Liver (tissue), 8 donors: ENCODE measurements at regions not wholly inside any gene's neighbourhood (a gene's known extent, or its start where the extent isn't known, plus 50 kb on each side); places are given as distances from the start of the nearest gene placed in this dataset.

ENCODE experiments used
- DNase-seq: peaks from one replicate; pipeline ENCODE4 v3.0.0-alpha.2; 2017; ENCODE audit warnings: low spot score
- H3K27ac ChIP-seq, 2 donors: one replicate each; pipeline ENCODE4 v1.7.0; 2013; ENCODE audit warnings: inconsistent platforms in 2 of 2, low read length in 2 of 2, control low read depth in 1 of 2, low read depth in 1 of 2, mild to moderate bottlenecking in 1 of 2
- H3K27me3 ChIP-seq, 4 donors: one replicate each; pipeline versions ENCODE4 v1.6.1 to v1.7.0; 2013; ENCODE audit warnings: low read length in 3 of 4, inconsistent platforms in 1 of 4, mild to moderate bottlenecking in 1 of 4, moderate library complexity in 1 of 4; ENCODE audit not compliant: control insufficient read depth in 4 of 4, insufficient read depth in 4 of 4
- H3K36me3 ChIP-seq, 4 donors: one replicate each; pipeline versions ENCODE4 v1.6.1 to v1.7.0; 2013; ENCODE audit warnings: low read length in 3 of 4, mild to moderate bottlenecking in 3 of 4, low read depth in 1 of 4, moderate library complexity in 1 of 4; ENCODE audit not compliant: control insufficient read depth in 4 of 4, insufficient read depth in 3 of 4
- H3K4me1 ChIP-seq, 4 donors: one replicate each; pipeline versions ENCODE4 v1.6.1 to v1.7.0; 2013; ENCODE audit warnings: low read length in 3 of 4, mild to moderate bottlenecking in 3 of 4, moderate library complexity in 1 of 4; ENCODE audit not compliant: control insufficient read depth in 4 of 4, insufficient read depth in 4 of 4
- H3K4me3 ChIP-seq, 3 donors: one replicate each; pipeline versions ENCODE4 v1.6.1 to v1.7.0; 2013; ENCODE audit warnings: low read length in 3 of 3, control low read depth in 1 of 3, low read depth in 1 of 3, mild to moderate bottlenecking in 1 of 3
- H3K9ac ChIP-seq, 2 donors: one replicate each; pipeline ENCODE4 v1.7.0; 2013; ENCODE audit warnings: low read length in 2 of 2, mild to moderate bottlenecking in 2 of 2, moderate library complexity in 2 of 2, control low read depth in 1 of 2, low read depth in 1 of 2
- H3K9me3 ChIP-seq, 4 donors: one replicate each; pipeline versions ENCODE4 v1.6.1 to v1.7.0; 2013; ENCODE audit warnings: low read length in 3 of 4; ENCODE audit not compliant: control insufficient read depth in 4 of 4
- ATF3 ChIP-seq: IDR thresholded peaks from 2 replicates; pipeline ENCODE4 v1.6.1; 2016; ENCODE audit warnings: antibody characterized with exemption
- EGR1 ChIP-seq, 2 donors: IDR thresholded peaks; 2 replicates each; pipeline ENCODE4 v1.6.1; 2016 to 2018; ENCODE audit warnings: antibody characterized with exemption in 2 of 2, low read depth in 2 of 2
- FOXA1 ChIP-seq: IDR thresholded peaks from 2 replicates; pipeline ENCODE4 v1.6.1; 2016; ENCODE audit warnings: antibody characterized with exemption
- FOXA2 ChIP-seq: IDR thresholded peaks from 2 replicates; pipeline ENCODE4 v1.6.1; 2016; ENCODE audit warnings: antibody characterized with exemption
- GABPA ChIP-seq, 2 donors: IDR thresholded peaks in 1 of 2; conservative IDR thresholded peaks in 1 of 2; 2 replicates each; pipeline ENCODE4 v1.6.1; 2016; ENCODE audit warnings: antibody characterized with exemption in 2 of 2, mild to moderate bottlenecking in 1 of 2, moderate library complexity in 1 of 2
- HNF4A ChIP-seq, 2 donors: conservative IDR thresholded peaks; 2 replicates each; pipeline ENCODE4 v1.6.1; 2016; ENCODE audit warnings: antibody characterized with exemption in 2 of 2, mild to moderate bottlenecking in 2 of 2
- HNF4G ChIP-seq: IDR thresholded peaks from 2 replicates; pipeline ENCODE4 v1.6.1; 2016; ENCODE audit warnings: antibody characterized with exemption
- NR2F2 ChIP-seq: IDR thresholded peaks from 2 replicates; pipeline ENCODE4 v1.6.1; 2016; ENCODE audit warnings: antibody characterized with exemption
- SP1 ChIP-seq: IDR thresholded peaks from 2 replicates; pipeline ENCODE4 v1.6.1; 2018; ENCODE audit warnings: antibody characterized with exemption, mild to moderate bottlenecking
- TAF1 ChIP-seq: conservative IDR thresholded peaks from 2 replicates; pipeline ENCODE4 v1.6.1; 2016; ENCODE audit warnings: antibody characterized with exemption, mild to moderate bottlenecking
- YY1 ChIP-seq: IDR thresholded peaks from 2 replicates; pipeline ENCODE4 v1.6.1; 2016; ENCODE audit warnings: antibody characterized with exemption, mild to moderate bottlenecking
- ZBTB33 ChIP-seq: IDR thresholded peaks from 2 replicates; pipeline ENCODE4 v1.6.1; 2016; ENCODE audit warnings: antibody characterized with exemption
- WGBS: extraction: QIAGEN DNeasy Blood & Tissue Kit; methylation state at CpG from one replicate; pipeline ENCODE4 v1.1.7; 2013; 5-methylcytosine and 5-hydroxymethylcytosine counted together
- TF ChIP-seq, protein P1 (sequence below): fragments of 150-350 bp; IDR thresholded peaks from 2 replicates; pipeline ENCODE4 v1.5.1; 2017; ENCODE audit warnings: improper control_type of control experiment, low read depth, low read length; ENCODE audit not compliant: missing input control
- donor health status: healthy.
- donor health status: healthy.
- donor health status: healthy.
- donor health status: healthy.
- donor health status: healthy.

GRCh38 chr10:131674130-131674529 is 226.7 kb upstream of the PPP2R2D start:
- 90% methylated on average over 9 of the region's 9 CpGs for WGBS
- H3K4me3 ChIP-seq, result no peak overlapping the region
- H3K27ac ChIP-seq, result no peak overlapping the region
- no peak for TF ChIP-seq EGR1 (IDR thresholded peaks at IDR 0.05; ENCODE audit: low read depth in 2 of 2)
- no peak for TF ChIP-seq FOXA2
- no peak for TF ChIP-seq ZBTB33
- no peak for TF ChIP-seq TAF1
- TF ChIP-seq YY1, result no peak
- H3K27me3 ChIP-seq, result no peaks in the 10 kb centered on the region
- no peak for DNase-seq
- H3K4me1 ChIP-seq, result no peaks in the 10 kb centered on the region
- no peak overlapping the region for H3K9ac ChIP-seq
- H3K36me3 ChIP-seq, result no peaks in the 10 kb centered on the region
- H3K9me3 ChIP-seq, result peaks cover 0 to 13% (median 4%) of the 10 kb centered on the region in 4 donors

GRCh38 chr10:131675104-131675503 is 225.7 kb upstream of the PPP2R2D start:
- no peaks in the 10 kb centered on the region for H3K27me3 ChIP-seq
- TF ChIP-seq FOXA1 (no peak), GABPA (IDR thresholded peaks at IDR 0.05 in 1 of 2, conservative IDR thresholded peaks at IDR 0.05 in 1 of 2) (no peak)
- DNase-seq, result no peak
- no peak overlapping the region for H3K27ac ChIP-seq
- 81% methylated on average over 13 of the region's 13 CpGs for WGBS
- H3K9me3 ChIP-seq, result peaks cover 0 to 13% (median 4%) of the 10 kb centered on the region in 4 donors
- no peak overlapping the region for H3K9ac ChIP-seq
- no peaks in the 10 kb centered on the region for H3K4me1 ChIP-seq
- no peak overlapping the region for H3K4me3 ChIP-seq
- H3K36me3 ChIP-seq, result no peaks in the 10 kb centered on the region

- 80% methylated on average over 28 of the region's 28 CpGs for WGBS
- Histone ChIP-seq H3K4me3 (no peak overlapping the region), H3K36me3 (no peaks in the 10 kb centered on the region), H3K27ac (no peak overlapping the region), H3K4me1 (no peaks in the 10 kb centered on the region), H3K9ac (no peak overlapping the region), H3K27me3 (no peaks in the 10 kb centered on the region), H3K9me3 (peaks cover 0 to 10% (median 4%) of the 10 kb centered on the region in 4 donors)
- no peak for DNase-seq
- TF ChIP-seq GABPA (IDR thresholded peaks at IDR 0.05 in 1 of 2, conservative IDR thresholded peaks at IDR 0.05 in 1 of 2), result no peak
- TF ChIP-seq HNF4G, result no peak
- no peak for TF ChIP-seq ZBTB33
- TF ChIP-seq HNF4A (conservative IDR thresholded peaks at IDR 0.05), result no peak
- TF ChIP-seq, protein P1, sequence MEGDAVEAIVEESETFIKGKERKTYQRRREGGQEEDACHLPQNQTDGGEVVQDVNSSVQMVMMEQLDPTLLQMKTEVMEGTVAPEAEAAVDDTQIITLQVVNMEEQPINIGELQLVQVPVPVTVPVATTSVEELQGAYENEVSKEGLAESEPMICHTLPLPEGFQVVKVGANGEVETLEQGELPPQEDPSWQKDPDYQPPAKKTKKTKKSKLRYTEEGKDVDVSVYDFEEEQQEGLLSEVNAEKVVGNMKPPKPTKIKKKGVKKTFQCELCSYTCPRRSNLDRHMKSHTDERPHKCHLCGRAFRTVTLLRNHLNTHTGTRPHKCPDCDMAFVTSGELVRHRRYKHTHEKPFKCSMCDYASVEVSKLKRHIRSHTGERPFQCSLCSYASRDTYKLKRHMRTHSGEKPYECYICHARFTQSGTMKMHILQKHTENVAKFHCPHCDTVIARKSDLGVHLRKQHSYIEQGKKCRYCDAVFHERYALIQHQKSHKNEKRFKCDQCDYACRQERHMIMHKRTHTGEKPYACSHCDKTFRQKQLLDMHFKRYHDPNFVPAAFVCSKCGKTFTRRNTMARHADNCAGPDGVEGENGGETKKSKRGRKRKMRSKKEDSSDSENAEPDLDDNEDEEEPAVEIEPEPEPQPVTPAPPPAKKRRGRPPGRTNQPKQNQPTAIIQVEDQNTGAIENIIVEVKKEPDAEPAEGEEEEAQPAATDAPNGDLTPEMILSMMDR, result no peak
- no peak for TF ChIP-seq FOXA2
- TF ChIP-seq SP1, result no peak
- TF ChIP-seq ATF3, result no peak
- no peak for TF ChIP-seq NR2F2
- TF ChIP-seq TAF1, result no peak
- TF ChIP-seq FOXA1, result no peak
Observed at GRCh38 chr10:131676046-131676799, 224.6 kb upstream of the PPP2R2D start.
